HG03558 (cell line): ENCODE measurements at regions not wholly inside any gene's neighbourhood (a gene's known extent, or its start where the extent isn't known, plus 50 kb on each side); places are given as distances from the start of the nearest gene placed in this dataset.

Experiments used
- ATAC-seq: cut with Tn5 transposase; IDR thresholded peaks from one replicate; pipeline ENCODE4 v1.9.1; 2021; ENCODE audit warnings: moderate number of reproducible peaks; ENCODE audit not compliant: unreplicated experiment; ENCODE audit errors: extremely low read depth

GRCh38 chr5:54696346-54696745, 178.8 kb downstream of the SNX18 start:
- no peak for ATAC-seq

DNA sequence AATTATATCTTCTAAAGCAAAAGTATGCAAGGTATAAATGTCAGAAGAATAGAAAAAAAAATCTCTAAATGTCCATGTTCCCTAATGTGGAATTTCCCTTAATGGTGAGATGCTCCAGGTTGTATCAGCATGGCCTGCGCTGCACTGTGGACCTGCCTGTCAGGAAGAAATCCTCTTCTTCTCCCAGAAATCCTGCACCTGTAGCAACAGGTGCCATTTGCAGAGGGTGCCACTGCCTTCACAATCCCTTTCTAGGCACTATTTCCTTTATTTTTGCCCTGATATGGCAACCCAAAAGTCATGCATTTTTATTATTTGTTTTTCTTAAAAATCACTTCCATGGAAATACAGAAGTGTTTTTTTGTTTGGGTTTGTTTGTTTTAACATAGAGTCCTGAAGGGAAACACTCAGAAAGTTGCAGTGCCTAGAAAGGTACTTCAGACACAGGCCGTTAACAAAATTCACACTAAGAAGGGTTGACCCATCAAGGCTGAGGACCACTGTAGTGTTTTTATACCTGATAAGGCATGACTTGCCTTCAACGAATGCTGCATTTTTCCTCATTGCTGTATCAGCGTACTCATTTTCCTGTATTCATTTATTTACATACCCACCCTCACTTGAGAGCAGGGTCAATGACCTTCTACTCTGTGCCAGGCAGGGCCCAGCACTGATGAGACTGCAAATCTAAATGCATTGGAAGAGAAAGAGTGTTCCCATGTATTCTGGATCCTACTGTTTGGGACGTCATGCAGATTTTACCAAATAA, 177.8 kb downstream of the SNX18 start:
- ATAC-seq = no peak

DNA sequence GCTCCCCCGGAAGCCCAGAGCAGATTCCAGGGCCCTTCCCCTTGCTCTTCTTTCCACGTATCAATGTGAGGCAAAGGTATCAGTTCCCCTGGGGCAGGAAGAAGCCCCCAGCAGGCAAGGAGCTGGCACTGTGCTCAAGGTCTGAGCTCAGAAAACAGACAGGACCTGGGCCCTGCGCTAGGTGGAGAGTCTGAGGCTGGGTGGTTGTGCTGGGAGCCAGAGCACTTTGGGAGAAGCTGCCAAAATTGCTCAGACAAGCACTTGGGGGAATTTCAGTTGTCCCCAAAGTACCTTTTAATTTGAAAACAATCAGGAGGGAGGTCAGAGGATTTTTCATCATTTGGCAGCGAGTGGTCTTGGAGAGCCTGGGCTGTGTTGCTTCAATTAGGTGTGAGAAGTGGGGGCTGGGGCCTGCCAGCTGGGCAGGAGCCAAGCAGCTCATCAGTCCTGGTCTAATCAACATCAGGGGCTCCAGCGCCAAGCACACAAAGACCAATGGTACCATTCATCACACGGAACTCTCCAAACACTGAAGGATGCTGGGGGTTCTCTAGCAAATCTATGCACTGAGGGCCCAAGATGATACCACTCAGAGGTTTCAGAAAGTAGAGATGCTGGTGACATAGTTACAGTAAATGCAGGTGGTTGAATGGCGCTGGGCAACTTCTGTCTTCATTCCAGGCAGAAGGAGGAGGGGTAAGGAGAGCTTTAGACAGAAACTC, 176.5 kb downstream of the SNX18 start:
- no peak for ATAC-seq

DNA sequence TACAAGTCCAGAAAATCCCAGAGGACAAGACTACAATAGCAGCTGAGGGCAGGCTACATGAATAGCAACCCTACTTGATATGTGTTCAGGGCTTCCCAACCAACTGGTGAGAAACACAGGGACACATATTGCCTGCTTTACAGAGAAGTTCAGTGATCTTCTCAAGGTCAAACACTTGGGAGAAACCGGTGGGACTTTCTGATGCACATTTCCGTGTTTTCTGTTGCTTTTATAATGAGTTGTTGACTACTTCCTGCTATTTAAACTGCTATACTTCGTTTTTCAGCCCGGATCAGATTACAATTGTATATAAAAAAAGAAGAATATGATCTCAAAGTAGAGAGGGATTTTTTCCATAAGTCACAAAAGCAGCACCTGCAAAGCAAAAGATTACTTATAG, 175.1 kb downstream of the SNX18 start:
- no peak for ATAC-seq

- no peak for ATAC-seq
Measured at GRCh38 chr5:54691656-54692055, 174.1 kb downstream of the SNX18 start.

DNA sequence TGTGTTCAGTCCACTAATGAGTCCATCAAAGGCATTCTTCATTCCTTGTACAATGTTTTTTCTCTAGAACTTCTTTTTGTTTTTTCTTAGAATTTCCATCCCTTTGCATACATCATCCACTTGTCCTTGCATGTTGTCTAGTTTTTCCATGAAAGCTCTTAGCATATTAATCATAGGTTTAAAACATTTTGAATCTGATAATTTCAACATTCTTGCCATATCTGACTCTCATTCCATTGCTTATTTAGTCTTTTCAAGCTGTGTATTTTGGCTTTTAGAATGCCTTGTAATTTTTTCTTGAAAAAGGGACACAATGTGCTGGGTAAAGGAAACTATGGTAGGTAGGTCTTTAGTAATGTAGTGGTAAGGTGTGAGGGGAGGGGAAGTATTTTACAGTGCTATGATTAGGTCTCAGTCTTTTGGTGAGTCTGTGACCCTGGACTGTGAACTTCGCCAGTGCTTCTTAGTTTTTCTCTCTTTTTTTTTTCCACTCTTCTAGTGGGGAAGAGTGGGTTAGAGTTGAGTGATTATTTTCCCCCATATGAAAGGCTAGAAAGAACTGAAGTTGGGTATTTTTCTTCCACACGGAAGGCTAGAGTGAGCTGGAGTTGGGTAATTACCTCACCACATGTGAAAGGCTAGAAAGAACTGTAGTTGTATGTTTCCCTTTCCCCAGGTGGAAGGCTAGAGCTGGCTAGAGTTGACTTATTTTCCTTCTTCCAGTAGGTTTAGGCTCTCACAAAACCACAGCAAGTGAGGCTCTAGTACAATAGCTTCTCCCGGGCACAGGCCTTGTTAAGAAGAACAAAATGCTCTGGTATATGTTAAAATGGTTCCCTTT, 172.1 kb downstream of the SNX18 start:
- no peak for ATAC-seq

GRCh38 chr5:54680998-54681397, 163.4 kb downstream of the SNX18 start:
- no peak for ATAC-seq

GRCh38 chr5:54679686-54680085, 162.1 kb downstream of the SNX18 start:
- ATAC-seq = no peak

GRCh38 chr5:54678737-54679136, 161.2 kb downstream of the SNX18 start:
- ATAC-seq = no peak

GRCh38 chr5:54676481-54677340, 159.2 kb downstream of the SNX18 start:
- no peak for ATAC-seq

- peak; percentile 51 for ATAC-seq
Measured at GRCh38 chr5:54673523-54674225, 156.1 kb downstream of the SNX18 start.

DNA sequence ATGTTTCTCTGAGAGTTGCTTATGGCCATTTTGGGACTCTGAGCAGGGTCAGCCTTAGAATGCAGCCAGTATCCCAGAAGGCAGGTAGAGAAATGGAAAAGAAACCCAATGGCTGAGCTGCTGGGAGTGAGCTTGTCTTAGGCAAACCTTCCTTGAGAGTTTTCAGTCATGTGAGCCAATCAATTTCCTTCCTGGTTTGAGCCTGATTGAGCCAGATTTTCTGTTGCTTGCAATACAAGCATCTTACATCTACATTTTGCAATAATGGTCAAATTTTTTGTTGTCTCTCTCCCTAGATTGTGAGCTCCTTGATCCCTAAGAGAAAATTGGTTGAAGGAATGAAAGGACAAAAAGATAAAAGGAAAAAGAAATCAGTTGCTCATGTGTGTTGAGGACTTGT, 155.3 kb downstream of the SNX18 start:
- ATAC-seq = no peak

DNA sequence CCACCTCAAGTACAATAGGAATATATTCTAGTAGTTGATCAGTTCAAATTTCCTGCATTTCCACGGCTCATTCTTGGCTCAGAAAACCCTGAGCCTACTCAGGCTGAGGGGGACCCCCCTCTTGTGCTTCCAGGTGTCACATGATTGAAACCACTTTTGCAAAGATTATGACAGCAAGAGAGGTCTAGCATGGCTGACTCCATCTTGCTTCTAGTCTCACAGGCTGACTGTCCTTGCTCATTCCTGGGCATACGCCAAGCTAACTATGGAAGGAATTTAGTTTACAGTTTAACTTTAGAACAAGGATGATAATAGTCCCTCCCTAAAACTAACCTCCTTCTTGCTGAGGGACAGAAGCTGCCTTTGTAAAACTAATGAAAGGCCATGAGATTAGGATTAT, 154.1 kb downstream of the SNX18 start:
- ATAC-seq = no peak

DNA sequence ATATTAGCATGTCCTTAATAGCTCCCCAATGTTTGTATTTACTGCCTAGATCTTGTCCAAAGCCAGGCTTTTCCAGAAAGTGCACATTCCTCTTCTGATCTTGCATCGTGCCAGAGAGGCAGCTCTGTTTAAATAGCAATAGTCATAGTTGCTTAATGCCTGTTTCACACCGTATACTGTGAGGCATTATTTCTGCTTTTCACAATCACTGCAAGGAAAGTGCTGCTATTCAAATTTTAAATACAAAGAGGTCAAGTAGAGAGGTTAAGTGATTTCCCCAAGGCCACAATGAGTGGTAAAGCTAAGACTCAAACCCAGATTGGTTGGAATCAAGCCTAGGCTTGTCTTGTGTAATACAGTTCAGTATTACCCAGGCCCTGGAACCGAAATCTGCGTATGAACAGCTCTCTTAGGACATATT, 153.6 kb downstream of the SNX18 start:
- no peak for ATAC-seq

DNA sequence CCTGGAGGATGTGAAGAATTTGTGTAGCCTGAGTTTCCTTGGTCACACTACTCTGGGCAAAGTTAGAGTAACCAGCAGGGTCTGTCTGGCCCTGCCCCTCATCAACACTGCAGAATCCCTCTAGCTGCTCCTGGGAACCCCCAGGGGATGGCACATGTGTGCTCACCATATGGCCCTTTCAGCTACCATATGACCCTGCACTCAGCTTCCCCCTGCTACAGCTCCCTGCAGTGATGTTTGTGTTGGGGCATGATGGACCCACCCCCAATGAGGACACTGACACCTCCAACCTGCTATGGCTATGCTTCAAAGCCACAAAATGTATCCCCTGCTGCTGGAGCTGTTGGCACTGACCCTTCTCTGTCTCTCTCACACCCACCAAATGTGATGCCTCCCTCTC, 152.7 kb downstream of the SNX18 start:
- no peak for ATAC-seq

DNA sequence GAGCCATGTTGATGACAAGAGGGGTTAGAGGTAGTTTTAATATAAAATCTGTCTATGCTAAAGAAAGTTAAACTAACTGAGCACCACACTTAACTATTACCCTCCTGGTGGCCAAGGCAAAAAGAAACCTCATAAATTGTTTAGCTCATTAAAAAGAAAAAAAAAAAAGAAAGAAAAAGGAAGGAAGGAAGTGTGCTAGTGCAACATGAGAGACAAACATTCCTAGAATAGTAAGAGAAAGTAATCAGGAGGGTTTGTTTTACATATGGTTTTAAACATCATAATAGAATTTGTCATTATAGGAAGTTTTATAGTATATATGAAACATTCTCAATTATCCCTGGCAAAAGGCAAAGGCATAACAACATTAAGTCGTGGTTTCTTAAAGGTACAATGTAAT, 152.3 kb downstream of the SNX18 start:
- ATAC-seq = no peak

GRCh38 chr5:54669285-54669684, 151.7 kb downstream of the SNX18 start:
- ATAC-seq = no peak

DNA sequence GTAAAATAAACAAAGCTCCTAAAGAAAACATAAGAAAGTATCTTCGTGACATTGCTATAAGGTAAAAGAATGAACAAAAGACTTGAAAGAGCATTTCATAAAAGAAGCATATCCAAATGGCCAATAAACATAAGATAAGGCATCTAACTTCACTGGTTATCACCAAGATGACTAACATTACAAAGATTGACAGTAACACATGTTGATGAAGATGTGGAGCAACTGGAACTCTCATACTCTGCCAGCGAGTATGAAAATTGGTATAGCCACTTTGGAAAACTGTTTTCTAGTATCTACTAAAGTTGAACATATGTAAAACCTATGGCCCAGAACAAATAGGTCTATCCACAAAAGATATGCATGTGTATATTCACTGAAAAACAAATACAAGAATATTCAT, 150.5 kb downstream of the SNX18 start:
- ATAC-seq = no peak

GRCh38 chr5:54667136-54667535, 149.6 kb downstream of the SNX18 start:
- ATAC-seq = no peak
